Endothelial cell of umbilical vein (primary cell): ENCODE measurements at regions not wholly inside any gene's neighbourhood (a gene's known extent, or its start where the extent isn't known, plus 50 kb on each side); places are given as distances from the start of the nearest gene placed in this dataset.

Source experiments
- BruUV-seq: library from RNA; stranded (reverse); fragments of 400-500 nt; replicated peaks from 2 replicates; lab custom pipeline; 2021; lab: Mats Ljungman, UMichigan
- CTCF ChIA-PET: fragments of 300-600, 350-600 bp; sonication (Branson Sonifier 250); formaldehyde crosslinking; loops from one replicate; lab custom pipeline; 2021; ENCODE audit warnings: antibody characterized with exemption, inconsistent platforms; lab: Charles Lee
- POLR2A ChIA-PET: fragments of 300-600, 350-600 bp; sonication (Branson Sonifier 250); formaldehyde crosslinking; loops from one replicate; lab custom pipeline; 2021; ENCODE audit warnings: antibody characterized with exemption, inconsistent platforms; lab: Charles Lee
- DNase-seq: peaks from one replicate; pipeline ENCODE4 v3.0.0-alpha.2; 2011; ENCODE audit warnings: low read depth, low spot score
- FAIRE-seq: peaks from 2 replicates; lab custom pipeline; 2011; peaks lifted over from hg19 to GRCh38; lab: Jason Lieb, UNC
- H2AFZ ChIP-seq: 2 replicates; pipeline ENCODE4 v1.6.0; 2012; ENCODE audit warnings: low read depth, low read length, control low read depth, inconsistent platforms
- H3K27ac ChIP-seq: 2 replicates; pipeline ENCODE4 v1.5.1; 2011; ENCODE audit warnings: low read depth, mild to moderate bottlenecking, control low read depth, low read length, moderate library complexity; ENCODE audit not compliant: insufficient read depth
- H3K27me3 ChIP-seq, 2 experiments: 2 replicates each; pipeline versions ENCODE4 v1.6.0 to v1.6.1; 2011; ENCODE audit warnings: low read length in 2 of 2, mixed read lengths in 1 of 2; ENCODE audit not compliant: control insufficient read depth in 2 of 2, insufficient read depth in 2 of 2
- H3K36me3 ChIP-seq, 2 experiments: 2 replicates in 1 of 2; 3 replicates in 1 of 2; pipeline ENCODE4 v1.5.1; 2011; ENCODE audit warnings: low read length in 2 of 2, mild to moderate bottlenecking in 1 of 2, moderate library complexity in 1 of 2; ENCODE audit not compliant: control insufficient read depth in 2 of 2, insufficient read depth in 2 of 2; ENCODE audit errors: extremely low read depth in 1 of 2
- H3K4me1 ChIP-seq: 3 replicates; pipeline ENCODE4 v1.5.1; 2011; ENCODE audit warnings: mild to moderate bottlenecking, low read length; ENCODE audit not compliant: control insufficient read depth, insufficient read depth; ENCODE audit errors: extremely low read depth
- H3K4me2 ChIP-seq: 2 replicates; pipeline ENCODE4 v1.6.1; 2011; ENCODE audit warnings: low read length, control low read depth, mixed read lengths; ENCODE audit not compliant: insufficient read depth
- H3K4me3 ChIP-seq, 3 experiments: fragments of 200-600 bp in 1 of 3; sonication (generic), shearing (Covaris generic) in 1 of 3; replicated peaks in 1 of 3; 2 replicates each; pipeline ENCODE4 v1.5.1; 2011 to 2016; ENCODE audit warnings: control low read depth in 3 of 3, low read length in 3 of 3, mild to moderate bottlenecking in 2 of 3, inconsistent platforms in 1 of 3, low read depth in 1 of 3, moderate library complexity in 1 of 3; ENCODE audit not compliant: insufficient read depth in 1 of 3
- H3K79me2 ChIP-seq: 2 replicates; pipeline ENCODE4 v1.6.0; 2012; ENCODE audit warnings: low read length, inconsistent platforms; ENCODE audit not compliant: control insufficient read depth, insufficient read depth
- H3K9ac ChIP-seq: replicated peaks from 2 replicates; pipeline ENCODE3; 2011; ENCODE audit warnings: low read length, control low read depth; ENCODE audit not compliant: insufficient read depth; ENCODE audit errors: extremely low read depth
- H3K9me1 ChIP-seq: replicated peaks from 3 replicates; pipeline ENCODE4 v1.6.0; 2011; ENCODE audit warnings: mild to moderate bottlenecking, low read length; ENCODE audit not compliant: control insufficient read depth, insufficient read depth; ENCODE audit errors: extremely low read depth
- H3K9me3 ChIP-seq: replicated peaks from 2 replicates; pipeline ENCODE4 v1.5.1; 2012; ENCODE audit warnings: low read length, inconsistent platforms; ENCODE audit not compliant: control insufficient read depth, insufficient read depth
- H4K20me1 ChIP-seq: replicated peaks from 2 replicates; pipeline ENCODE3; 2011; ENCODE audit warnings: mild to moderate bottlenecking, low read length; ENCODE audit not compliant: control insufficient read depth, insufficient read depth; ENCODE audit errors: extremely low read depth
- CTCF ChIP-seq, 2 donors: IDR thresholded peaks; 1 replicate in 1 of 2; 2 replicates in 1 of 2; pipeline ENCODE4 v1.5.1; 2011; ENCODE audit warnings: low read length in 2 of 2, mild to moderate bottlenecking in 2 of 2, moderate library complexity in 2 of 2, control low read depth in 1 of 2, inconsistent platforms in 1 of 2, low read depth in 1 of 2; ENCODE audit not compliant: insufficient read depth in 1 of 2; ENCODE audit errors: extremely low read depth in 1 of 2
- EZH2 ChIP-seq: IDR thresholded peaks from 2 replicates; pipeline ENCODE4 v1.6.1; 2012; ENCODE audit warnings: borderline replicate concordance, low read depth, mild to moderate bottlenecking, moderate library complexity, low read length, inconsistent platforms; ENCODE audit not compliant: severe bottlenecking
- FOS ChIP-seq: IDR thresholded peaks from 2 replicates; pipeline ENCODE4 v1.6.1; 2011; ENCODE audit warnings: mild to moderate bottlenecking, low read length, moderate library complexity, borderline replicate concordance; ENCODE audit not compliant: insufficient read depth
- GATA2 ChIP-seq: IDR thresholded peaks from 2 replicates; pipeline ENCODE4 v1.7.0; 2011; ENCODE audit warnings: low read depth, mild to moderate bottlenecking, moderate library complexity, mixed read lengths, low read length; ENCODE audit not compliant: insufficient read length, insufficient read depth
- JUN ChIP-seq: IDR thresholded peaks from 2 replicates; pipeline ENCODE4 v1.6.1; 2011; ENCODE audit warnings: borderline replicate concordance, low read depth; ENCODE audit not compliant: insufficient read length, insufficient read depth
- MAX ChIP-seq: IDR thresholded peaks from 2 replicates; pipeline ENCODE4 v1.6.1; 2011; ENCODE audit not compliant: insufficient read depth, insufficient read length
- MYC ChIP-seq: IDR thresholded peaks from one replicate; pipeline ENCODE4 v1.6.1; 2011; ENCODE audit warnings: mild to moderate bottlenecking, low read depth, low read length
- POLR2A ChIP-seq: IDR thresholded peaks from 2 replicates; pipeline ENCODE4 v1.6.1; 2012; ENCODE audit warnings: low read depth, mild to moderate bottlenecking, control low read depth, low read length
- POLR2AphosphoS5 ChIP-seq: IDR thresholded peaks from 2 replicates; pipeline ENCODE4 v1.6.1; 2012; ENCODE audit warnings: low read depth, mild to moderate bottlenecking, control low read depth, low read length, moderate library complexity; ENCODE audit not compliant: insufficient read depth
- dilution Hi-C: fragments of 300-500 bp; cut with MboI; formaldehyde crosslinking; loops from one replicate; pipeline ENCODE4 v1.15.0; 2019; ENCODE audit warnings: low sequenced_read_pairs; ENCODE audit not compliant: extremely low pct_ligation_motif_present
- intact Hi-C: fragments of 100-400 bp; cut with micrococcal nuclease; formaldehyde crosslinking; loops from one replicate; pipeline ENCODE4 v1.10.0; 2022

- no peak for FAIRE-seq
- H2AFZ ChIP-seq, result no peak overlapping the region
- no peak overlapping the region for H3K9ac ChIP-seq
- H3K9me1 ChIP-seq, result no peaks in the 10 kb centered on the region
- H3K36me3 ChIP-seq, result no peaks in the 10 kb centered on the region
- no TSS peak for BruUV-seq
- no peaks in the 10 kb centered on the region for H4K20me1 ChIP-seq
- DNase-seq, result no peak
- no peaks in the 10 kb centered on the region for H3K9me3 ChIP-seq
- CTCF ChIA-PET, result no interaction called here
- POLR2A ChIA-PET, result no interaction called here
- H3K4me3 ChIP-seq, result no peak overlapping the region
- H3K4me2 ChIP-seq, result no peak overlapping the region
- dilution Hi-C loops (no loop called here), intact Hi-C loops (no loop called here)
- no peak overlapping the region for H3K27ac ChIP-seq
- H3K27me3 ChIP-seq, result no peaks in the 10 kb centered on the region
- H3K79me2 ChIP-seq, result no peaks in the 10 kb centered on the region
- no peaks in the 10 kb centered on the region for H3K4me1 ChIP-seq
- TF ChIP-seq CTCF (IDR thresholded peaks at IDR 0.05; ENCODE audit: extremely low read depth in 1 of 2, insufficient read depth in 1 of 2, low read depth in 1 of 2, low read length in 2 of 2), result no peak
- TF ChIP-seq JUN, result no peak
- no peak for TF ChIP-seq POLR2AphosphoS5
- TF ChIP-seq EZH2, result no peak
- no peak for TF ChIP-seq MYC
These were observed 117.0 kb upstream of the GSC start for GRCh38 chr14:94886931-94887330.

- H2AFZ ChIP-seq, result no peak overlapping the region
- no peaks in the 10 kb centered on the region for H3K9me3 ChIP-seq
- H3K9me1 ChIP-seq, result no peaks in the 10 kb centered on the region
- H3K9ac ChIP-seq, result no peak overlapping the region
- DNase-seq (no peak), FAIRE-seq (no peak)
- H3K4me1 ChIP-seq, result no peaks in the 10 kb centered on the region
- no peak overlapping the region for H3K4me3 ChIP-seq
- no peak overlapping the region for H3K4me2 ChIP-seq
- no peaks in the 10 kb centered on the region for H3K36me3 ChIP-seq
- H3K79me2 ChIP-seq, result no peaks in the 10 kb centered on the region
- intact Hi-C loops (no loop called here), dilution Hi-C loops (no loop called here)
- TF ChIP-seq CTCF (IDR thresholded peaks at IDR 0.05; ENCODE audit: extremely low read depth in 1 of 2, insufficient read depth in 1 of 2, low read depth in 1 of 2, low read length in 2 of 2) (no peak), JUN (no peak), MYC (no peak), POLR2AphosphoS5 (no peak), GATA2 (no peak), FOS (no peak), EZH2 (no peak), MAX (no peak), POLR2A (no peak)
- H4K20me1 ChIP-seq, result no peaks in the 10 kb centered on the region
- no peaks in the 10 kb centered on the region for H3K27me3 ChIP-seq
- ChIA-PET CTCF (no interaction called here), POLR2A (no interaction called here)
- no TSS peak for BruUV-seq
- H3K27ac ChIP-seq, result no peak overlapping the region
These were observed 115.7 kb upstream of the GSC start for GRCh38 chr14:94885481-94886155.
